K562 (cell line): ENCODE measurements at regions not wholly inside any gene's neighbourhood (a gene's known extent, or its start where the extent isn't known, plus 50 kb on each side); places are given as distances from the start of the nearest gene placed in this dataset.

Source experiments
- AFF1 ChIP-seq, 2 experiments: fragments of 450-650 bp; IDR thresholded peaks; 2 replicates each; pipeline ENCODE4 v1.6.1; 2018; ENCODE audit warnings: mild to moderate bottlenecking in 2 of 2, low read depth in 1 of 2; ENCODE audit not compliant: partially characterized antibody in 2 of 2
- BRF2 ChIP-seq: IDR thresholded peaks from 3 replicates; pipeline ENCODE4 v1.6.1; 2011; ENCODE audit warnings: borderline replicate concordance, mild to moderate bottlenecking; ENCODE audit not compliant: insufficient read length, insufficient read depth
- CLOCK ChIP-seq: fragments of 250-450 bp; sonication (Bioruptor Pico); IDR thresholded peaks from 2 replicates; pipeline ENCODE4 v1.4.0; 2020; ENCODE audit warnings: mild to moderate bottlenecking, moderate library complexity, borderline replicate concordance
- DIDO1 ChIP-seq: fragments of 450-650 bp; IDR thresholded peaks from 2 replicates; pipeline ENCODE4 v1.6.1; 2016; ENCODE audit warnings: low read depth, missing biosample characterization, missing genetic modification characterization
- FOXK2 ChIP-seq, 2 experiments: fragments of 450-650 bp; IDR thresholded peaks in 1 of 2; conservative IDR thresholded peaks in 1 of 2; 2 replicates each; pipeline ENCODE4 v1.6.1; 2016; ENCODE audit warnings: low read depth in 2 of 2, mild to moderate bottlenecking in 1 of 2
- MAFK ChIP-seq: IDR thresholded peaks from 2 replicates; pipeline ENCODE4 v1.6.1; 2011; ENCODE audit warnings: low read length, improper control_type of control experiment

- TF ChIP-seq BRF2 (no peak), AFF1 (IDR thresholded peaks at IDR 0.05; ENCODE audit: low read depth in 1 of 2, partially characterized antibody in 2 of 2) (no peak), CLOCK (CRISPR knock-in tag) (no peak), DIDO1 (tag) (no peak), FOXK2 (conservative IDR thresholded peaks at IDR 0.05 in 1 of 2, IDR thresholded peaks at IDR 0.05 in 1 of 2; ENCODE audit: low read depth in 2 of 2) (no peak), MAFK (no peak)
- TF ChIP-seq, all 486 proteins: peak for 0
Measured at GRCh38 chr1:81270051-81270450, 530.7 kb upstream of the ADGRL2 start (continued).
